Thoracic aorta (tissue), 2 donors: ENCODE measurements at regions not wholly inside any gene's neighbourhood (a gene's known extent, or its start where the extent isn't known, plus 50 kb on each side); places are given as distances from the start of the nearest gene placed in this dataset.

ENCODE experiments used
- ATAC-seq: fragments of 150-250 bp; one replicate; pipeline ENCODE4 v1.8.0; 2017; ENCODE audit warnings: low read depth; ENCODE audit not compliant: insufficient number of reproducible peaks, low FRiP score
- DNase-seq: peaks from one replicate; pipeline ENCODE4 v3.0.0-alpha.2; 2020; ENCODE audit warnings: low spot score
- H3K27ac ChIP-seq, 2 donors: fragments of 200-600 bp; sonication (generic); 1 replicate in 1 of 2; 2 replicates in 1 of 2; pipeline ENCODE4 v1.5.1; 2016; ENCODE audit warnings: mild to moderate bottlenecking in 2 of 2, moderate library complexity in 2 of 2
- H3K27me3 ChIP-seq: fragments of 200-600 bp; sonication (generic); replicated peaks from 2 replicates; pipeline ENCODE4 v1.6.0; 2016; ENCODE audit warnings: mild to moderate bottlenecking; ENCODE audit not compliant: insufficient read depth
- H3K36me3 ChIP-seq: fragments of 200-600 bp; sonication (generic); one replicate; pipeline ENCODE4 v1.5.1; 2016
- H3K4me1 ChIP-seq, 2 donors: fragments of 200-600 bp; sonication (generic); 1 replicate in 1 of 2; 2 replicates in 1 of 2; pipeline versions ENCODE4 v1.5.1 to v1.6.0; 2016; ENCODE audit warnings: low read depth in 2 of 2, mild to moderate bottlenecking in 1 of 2; ENCODE audit not compliant: control insufficient read depth in 1 of 2
- H3K4me3 ChIP-seq: fragments of 200-600 bp; sonication (generic); 2 replicates; pipeline ENCODE4 v1.5.1; 2016; ENCODE audit warnings: mild to moderate bottlenecking
- H3K9me3 ChIP-seq: fragments of 200-600 bp; sonication (generic); 2 replicates; pipeline ENCODE4 v1.5.1; 2016
- TF ChIP-seq, protein P1 (sequence below): fragments of 200-600 bp; sonication (generic); IDR thresholded peaks from one replicate; pipeline ENCODE4 v1.5.1; 2019; ENCODE audit warnings: antibody characterized with exemption

DNA sequence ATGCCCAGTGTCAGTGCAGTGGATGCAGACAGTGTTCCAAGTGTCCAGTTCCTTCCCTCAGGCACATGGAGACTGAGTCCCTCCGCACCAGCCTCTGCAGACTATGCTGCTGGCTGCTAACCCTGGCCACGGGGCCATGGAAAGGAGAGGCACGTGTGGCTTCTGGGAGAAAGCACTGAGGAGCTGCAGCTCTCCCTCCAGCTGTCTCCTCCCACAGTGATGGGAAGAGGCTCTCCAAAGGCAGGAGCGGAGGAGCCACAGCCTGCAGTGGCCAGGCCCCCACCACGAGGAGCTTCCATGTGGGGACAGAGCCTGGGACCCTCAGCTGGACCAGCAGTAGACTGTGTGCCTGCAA lies 141.1 kb downstream of the NDUFA10 start:
- ATAC-seq (no peak), DNase-seq (no peak)
- no peaks in the 10 kb centered on the region for H3K27me3 ChIP-seq
- H3K4me1 ChIP-seq, result peaks cover 16 to 20% of the 10 kb centered on the region in 2 donors
- H3K4me3 ChIP-seq, result no peak overlapping the region
- H3K36me3 ChIP-seq, result no peaks in the 10 kb centered on the region
- TF ChIP-seq, protein P1, sequence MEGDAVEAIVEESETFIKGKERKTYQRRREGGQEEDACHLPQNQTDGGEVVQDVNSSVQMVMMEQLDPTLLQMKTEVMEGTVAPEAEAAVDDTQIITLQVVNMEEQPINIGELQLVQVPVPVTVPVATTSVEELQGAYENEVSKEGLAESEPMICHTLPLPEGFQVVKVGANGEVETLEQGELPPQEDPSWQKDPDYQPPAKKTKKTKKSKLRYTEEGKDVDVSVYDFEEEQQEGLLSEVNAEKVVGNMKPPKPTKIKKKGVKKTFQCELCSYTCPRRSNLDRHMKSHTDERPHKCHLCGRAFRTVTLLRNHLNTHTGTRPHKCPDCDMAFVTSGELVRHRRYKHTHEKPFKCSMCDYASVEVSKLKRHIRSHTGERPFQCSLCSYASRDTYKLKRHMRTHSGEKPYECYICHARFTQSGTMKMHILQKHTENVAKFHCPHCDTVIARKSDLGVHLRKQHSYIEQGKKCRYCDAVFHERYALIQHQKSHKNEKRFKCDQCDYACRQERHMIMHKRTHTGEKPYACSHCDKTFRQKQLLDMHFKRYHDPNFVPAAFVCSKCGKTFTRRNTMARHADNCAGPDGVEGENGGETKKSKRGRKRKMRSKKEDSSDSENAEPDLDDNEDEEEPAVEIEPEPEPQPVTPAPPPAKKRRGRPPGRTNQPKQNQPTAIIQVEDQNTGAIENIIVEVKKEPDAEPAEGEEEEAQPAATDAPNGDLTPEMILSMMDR, result no peak
- H3K9me3 ChIP-seq, result peaks cover 18% of the 10 kb centered on the region
- no peak overlapping the region for H3K27ac ChIP-seq

DNA sequence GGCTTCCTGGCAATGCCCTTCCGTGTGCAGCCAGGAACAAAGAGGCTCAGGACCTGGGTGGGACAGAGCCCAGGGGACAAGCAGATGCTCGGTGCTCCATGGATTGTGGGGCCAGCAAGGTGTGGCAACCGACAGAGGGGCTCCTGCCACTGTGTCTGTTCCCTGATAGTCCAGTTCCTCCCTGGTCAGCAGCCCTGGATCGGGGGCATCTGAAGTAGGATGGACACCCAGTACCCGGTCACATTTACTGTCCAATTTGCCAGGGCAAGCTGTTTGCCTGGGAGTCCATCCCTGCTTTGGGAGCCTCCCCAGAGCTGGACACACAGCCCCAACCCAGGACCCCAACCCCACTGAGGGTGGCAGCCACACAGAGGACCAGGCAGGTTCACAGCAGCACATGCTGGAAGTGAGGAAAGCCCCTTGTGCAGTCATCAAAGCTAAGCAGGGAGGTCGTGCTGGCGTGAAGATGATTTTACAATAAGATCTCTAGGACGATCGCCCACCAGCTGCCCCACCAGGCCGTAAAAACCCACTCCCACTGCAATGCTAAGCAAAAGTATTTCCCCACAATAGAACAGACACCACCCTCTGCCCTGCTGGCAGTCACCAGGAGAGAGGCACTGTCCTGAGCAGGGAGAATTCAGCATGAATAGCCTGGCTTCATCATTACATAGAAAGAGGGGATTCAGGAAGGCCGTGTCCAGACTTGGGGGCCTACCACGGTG lies 141.7 kb downstream of the NDUFA10 start:
- Histone ChIP-seq H3K4me3 (no peak overlapping the region), H3K27ac (no peak overlapping the region), H3K27me3 (no peaks in the 10 kb centered on the region), H3K4me1 (peaks cover 16 to 20% of the 10 kb centered on the region in 2 donors), H3K9me3 (peaks cover 18% of the 10 kb centered on the region), H3K36me3 (no peaks in the 10 kb centered on the region)
- DNase-seq (no peak), ATAC-seq (no peak)
- TF ChIP-seq, protein P1, result no peak

DNA sequence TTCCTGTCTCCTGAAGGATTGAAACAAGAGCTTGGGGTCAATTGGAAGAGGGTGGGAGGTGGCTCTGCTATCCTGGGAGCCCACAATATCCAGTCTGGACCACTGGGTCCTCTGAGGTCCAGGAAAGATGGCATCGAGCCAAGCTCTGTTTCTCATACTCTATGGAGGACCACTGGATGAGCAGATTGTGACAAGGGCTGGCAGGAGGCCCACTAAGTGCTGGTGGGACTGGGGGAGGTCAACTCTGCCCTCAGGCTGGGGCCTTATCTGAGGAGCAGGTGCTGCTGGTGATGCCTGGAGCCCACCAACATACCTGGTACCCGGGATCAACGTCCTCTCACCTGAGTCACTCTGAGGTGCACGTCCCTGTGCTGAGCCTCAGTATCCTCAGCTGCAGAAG lies 142.4 kb downstream of the NDUFA10 start:
- DNase-seq (no peak), ATAC-seq (no peak)
- TF ChIP-seq, protein P1, result no peak
- Histone ChIP-seq H3K4me3 (no peak overlapping the region), H3K9me3 (peaks cover 18% of the 10 kb centered on the region), H3K4me1 (peaks cover 16 to 20% of the 10 kb centered on the region in 2 donors), H3K27me3 (no peaks in the 10 kb centered on the region), H3K36me3 (no peaks in the 10 kb centered on the region), H3K27ac (no peak overlapping the region)

DNA sequence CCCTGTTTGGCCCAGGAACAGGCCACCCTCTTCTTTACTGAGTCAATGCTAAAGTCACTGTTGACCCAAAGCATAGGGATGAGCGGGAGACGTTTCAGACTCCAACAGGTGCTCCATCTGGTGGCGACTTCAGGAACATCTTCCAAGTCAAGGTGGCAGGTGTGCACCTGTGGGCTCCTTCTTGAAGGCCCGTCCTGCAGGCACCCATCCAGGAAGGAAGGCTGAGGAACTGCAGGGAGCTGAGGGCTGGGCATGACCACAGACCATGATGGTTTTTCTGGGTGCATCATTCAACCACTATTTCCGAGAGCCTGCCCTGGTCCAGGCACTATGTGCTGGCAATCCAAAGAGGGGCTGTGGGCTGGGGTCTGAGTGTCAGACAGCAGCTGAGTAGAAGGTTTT lies 142.8 kb downstream of the NDUFA10 start:
- H3K27me3 ChIP-seq, result no peaks in the 10 kb centered on the region
- no peak for DNase-seq
- peak overlapping the region; percentile 82 to 88 for H3K27ac ChIP-seq
- H3K4me1 ChIP-seq, result peaks cover 16 to 20% of the 10 kb centered on the region in 2 donors
- no peak overlapping the region for H3K4me3 ChIP-seq
- TF ChIP-seq, protein P1, result peak; percentile 77
- H3K36me3 ChIP-seq, result no peaks in the 10 kb centered on the region
- peak; percentile 70 for ATAC-seq
- peaks cover 18% of the 10 kb centered on the region for H3K9me3 ChIP-seq

DNA sequence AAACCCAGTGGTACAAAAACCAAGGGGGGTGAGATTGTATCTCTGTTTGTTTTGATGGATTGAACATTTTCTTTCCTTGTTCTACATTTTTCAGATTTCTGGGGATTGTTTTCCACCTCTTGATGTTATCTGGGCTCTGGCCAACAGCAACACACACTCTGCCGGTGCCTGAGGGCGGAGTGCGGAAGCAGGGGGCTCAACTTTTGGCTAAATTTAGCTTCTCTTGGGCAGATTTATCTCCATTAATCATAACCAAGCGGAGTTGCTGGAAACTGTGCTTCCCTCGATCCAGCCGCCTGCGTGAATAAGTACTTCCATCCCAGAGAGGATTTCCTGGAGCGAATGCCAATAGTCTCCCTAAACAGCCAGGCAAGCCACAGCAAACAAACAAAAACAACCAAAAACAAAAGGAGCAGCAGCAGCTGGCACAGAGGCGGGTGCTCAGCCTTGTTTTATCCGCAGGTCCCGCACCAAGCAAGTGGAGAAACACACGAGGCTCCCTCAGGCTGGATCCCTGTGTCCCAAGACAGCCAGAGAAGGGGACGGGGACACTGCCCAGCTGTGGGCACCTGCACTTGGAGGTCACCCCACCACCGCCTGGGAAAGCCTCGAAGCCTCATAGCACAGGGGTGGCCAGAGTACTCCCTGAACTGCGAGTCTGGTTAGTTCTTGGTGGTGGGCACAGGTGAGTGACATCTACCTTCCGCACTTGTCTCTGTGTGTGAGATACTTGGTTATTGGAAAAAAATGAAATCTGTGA lies 143.4 kb downstream of the NDUFA10 start:
- no peaks in the 10 kb centered on the region for H3K27me3 ChIP-seq
- H3K4me3 ChIP-seq, result peak overlapping the region; percentile 55
- peak overlapping the region; percentile 82 to 88 for H3K27ac ChIP-seq
- H3K4me1 ChIP-seq, result peaks cover 16 to 20% of the 10 kb centered on the region in 2 donors
- H3K9me3 ChIP-seq, result peaks cover 18% of the 10 kb centered on the region
- ATAC-seq (peak; percentile 66), DNase-seq (peak; percentile 19)
- no peaks in the 10 kb centered on the region for H3K36me3 ChIP-seq
- TF ChIP-seq, protein P1, result no peak
